OCI-LY1 (cell line): ENCODE measurements at regions not wholly inside any gene's neighbourhood (a gene's known extent, or its start where the extent isn't known, plus 50 kb on each side); places are given as distances from the start of the nearest gene placed in this dataset.
"Not testable (repeated sequence)": the region's sequence is repeated elsewhere in the genome, so short reads cannot be mapped to it uniquely, and the experiment has no call there.

Experiments
- H2AFZ ChIP-seq: fragments of 200-600 bp; sonication (generic), shearing (Covaris generic); 2 replicates; pipeline ENCODE4 v1.6.0; 2014; ENCODE audit warnings: antibody characterized with exemption, mild to moderate bottlenecking, low read length
- H3F3A ChIP-seq: fragments of 200-600 bp; sonication (generic), shearing (Covaris generic); 2 replicates; pipeline ENCODE4 v1.6.0; 2014; ENCODE audit warnings: mild to moderate bottlenecking, antibody characterized with exemption, low read length, moderate library complexity; ENCODE audit not compliant: insufficient read depth
- H3K27ac ChIP-seq: fragments of 200-600 bp; sonication (generic); 2 replicates; pipeline ENCODE4 v1.5.1; 2014; ENCODE audit warnings: low read length, mixed run types, mild to moderate bottlenecking, low read depth; ENCODE audit not compliant: poor library complexity, severe bottlenecking
- H3K27me3 ChIP-seq: fragments of 200-600 bp; sonication (generic); 2 replicates; pipeline ENCODE4 v1.6.0; 2014; ENCODE audit warnings: antibody characterized with exemption, mild to moderate bottlenecking, low read length, moderate library complexity; ENCODE audit not compliant: insufficient read depth
- H3K36me3 ChIP-seq: fragments of 200-600 bp; sonication (generic); 2 replicates; pipeline ENCODE4 v1.6.1; 2014; ENCODE audit warnings: mild to moderate bottlenecking, antibody characterized with exemption, low read length, moderate library complexity, mixed read lengths; ENCODE audit not compliant: insufficient read depth
- H3K4me1 ChIP-seq: fragments of 200-600 bp; sonication (generic); 2 replicates; pipeline ENCODE4 v1.5.1; 2014; ENCODE audit warnings: mild to moderate bottlenecking, low read length, moderate library complexity; ENCODE audit not compliant: insufficient read depth, severe bottlenecking
- H3K4me2 ChIP-seq: fragments of 200-600 bp; sonication (generic), shearing (Covaris generic); 2 replicates; pipeline ENCODE4 v1.6.1; 2014; ENCODE audit warnings: low read length
- H3K4me3 ChIP-seq: fragments of 200-600 bp; sonication (generic); 2 replicates; pipeline ENCODE4 v1.5.1; 2014; ENCODE audit warnings: low read length, low read depth, mild to moderate bottlenecking, mixed read lengths; ENCODE audit not compliant: poor library complexity, severe bottlenecking
- H3K79me2 ChIP-seq: fragments of 200-600 bp; shearing (Covaris generic); 2 replicates; pipeline ENCODE4 v1.6.1; 2016; ENCODE audit warnings: mixed run types, low read length, mixed read lengths; ENCODE audit not compliant: insufficient read depth
- H3K9ac ChIP-seq: fragments of 200-600 bp; sonication (generic), shearing (Covaris generic); 2 replicates; pipeline ENCODE4 v1.6.1; 2014; ENCODE audit warnings: mild to moderate bottlenecking, low read length, mixed read lengths
- H3K9me2 ChIP-seq: fragments of 200-600 bp; sonication (generic), shearing (Covaris generic); 2 replicates; pipeline ENCODE4 v1.6.1; 2014; ENCODE audit warnings: low read depth, mild to moderate bottlenecking, low read length, mixed read lengths
- H3K9me3 ChIP-seq: fragments of 200-600 bp; shearing (Covaris generic); 2 replicates; pipeline ENCODE4 v1.6.1; 2014; ENCODE audit warnings: low read length, mixed read lengths
- H4K20me1 ChIP-seq: fragments of 200-600 bp; sonication (generic), shearing (Covaris generic); 2 replicates; pipeline ENCODE4 v1.6.0; 2016; ENCODE audit warnings: mild to moderate bottlenecking, low read length; ENCODE audit not compliant: insufficient read depth
- EZH2 ChIP-seq: fragments of 200-600 bp; sonication (generic), shearing (Covaris generic); IDR thresholded peaks from 2 replicates; pipeline ENCODE4 v1.8.0; 2017; ENCODE audit warnings: borderline replicate concordance, mixed run types, mild to moderate bottlenecking, antibody characterized with exemption, low read length, moderate library complexity, mixed read lengths
- TF ChIP-seq, protein P1 (sequence below): fragments of 200-600 bp; sonication (generic), shearing (Covaris generic); IDR thresholded peaks from 2 replicates; pipeline ENCODE4 v1.5.1; 2017; ENCODE audit warnings: mild to moderate bottlenecking, antibody characterized with exemption, low read length, moderate library complexity, mixed read lengths

DNA sequence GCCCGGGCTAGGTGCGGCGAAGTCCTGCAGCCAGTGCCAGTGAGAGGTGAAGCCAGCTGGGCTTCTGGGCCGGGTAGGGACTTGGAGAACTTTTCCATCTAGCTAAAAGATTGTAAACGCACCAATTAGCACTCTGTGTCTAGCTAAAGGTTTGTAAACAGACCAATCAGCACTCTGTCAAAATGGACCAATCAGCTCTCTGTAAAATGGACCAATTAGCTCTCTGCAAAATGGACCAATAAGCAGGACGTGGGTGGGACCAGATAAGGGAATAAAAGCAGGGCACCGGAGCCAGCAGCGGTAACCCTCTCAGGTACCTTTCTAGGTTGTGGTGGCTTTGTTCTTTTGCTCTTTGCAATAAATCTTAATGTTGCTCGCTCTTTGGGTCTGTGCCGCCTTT lies 195.1 kb downstream of the ANKRD30BL start:
- not testable (repeated sequence) for H2AFZ ChIP-seq, H3K9me3 ChIP-seq, H3K4me1 ChIP-seq

DNA sequence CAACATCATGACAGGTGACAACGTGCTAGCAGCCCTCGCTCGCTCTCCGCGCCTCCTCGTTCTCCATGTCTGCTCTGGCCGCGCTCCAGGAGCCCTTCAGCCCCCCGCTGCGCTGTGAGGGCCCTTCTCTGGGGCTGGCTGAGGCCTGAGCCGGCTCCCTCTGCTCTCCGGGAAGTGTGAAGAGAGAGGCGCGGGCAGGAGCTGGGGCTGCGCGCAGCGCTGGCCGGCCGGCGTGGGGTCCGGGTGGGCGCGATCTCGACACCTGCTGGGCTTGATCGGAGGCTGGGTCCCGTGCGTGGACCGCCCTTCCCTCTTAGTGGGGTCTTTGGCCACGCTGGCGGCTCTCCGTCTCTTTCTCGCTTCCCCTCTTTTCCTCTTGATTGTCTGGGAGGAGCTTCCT lies 195.5 kb downstream of the ANKRD30BL start:
- Histone ChIP-seq H4K20me1 (no peaks in the 10 kb centered on the region), H3K27me3 (no peaks in the 10 kb centered on the region), H3K27ac (no peak overlapping the region), H3K4me3 (no peak overlapping the region), H2AFZ (no peak overlapping the region), H3K9me2 (no peaks in the 10 kb centered on the region), H3K9me3 (no peaks in the 10 kb centered on the region), H3K9ac (no peak overlapping the region), H3K4me1 (no peaks in the 10 kb centered on the region), H3K36me3 (no peaks in the 10 kb centered on the region), H3K4me2 (no peak overlapping the region), H3K79me2 (no peaks in the 10 kb centered on the region), H3F3A (no peaks in the 10 kb centered on the region)
- TF ChIP-seq EZH2: no peak
- TF ChIP-seq, protein P1, sequence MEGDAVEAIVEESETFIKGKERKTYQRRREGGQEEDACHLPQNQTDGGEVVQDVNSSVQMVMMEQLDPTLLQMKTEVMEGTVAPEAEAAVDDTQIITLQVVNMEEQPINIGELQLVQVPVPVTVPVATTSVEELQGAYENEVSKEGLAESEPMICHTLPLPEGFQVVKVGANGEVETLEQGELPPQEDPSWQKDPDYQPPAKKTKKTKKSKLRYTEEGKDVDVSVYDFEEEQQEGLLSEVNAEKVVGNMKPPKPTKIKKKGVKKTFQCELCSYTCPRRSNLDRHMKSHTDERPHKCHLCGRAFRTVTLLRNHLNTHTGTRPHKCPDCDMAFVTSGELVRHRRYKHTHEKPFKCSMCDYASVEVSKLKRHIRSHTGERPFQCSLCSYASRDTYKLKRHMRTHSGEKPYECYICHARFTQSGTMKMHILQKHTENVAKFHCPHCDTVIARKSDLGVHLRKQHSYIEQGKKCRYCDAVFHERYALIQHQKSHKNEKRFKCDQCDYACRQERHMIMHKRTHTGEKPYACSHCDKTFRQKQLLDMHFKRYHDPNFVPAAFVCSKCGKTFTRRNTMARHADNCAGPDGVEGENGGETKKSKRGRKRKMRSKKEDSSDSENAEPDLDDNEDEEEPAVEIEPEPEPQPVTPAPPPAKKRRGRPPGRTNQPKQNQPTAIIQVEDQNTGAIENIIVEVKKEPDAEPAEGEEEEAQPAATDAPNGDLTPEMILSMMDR: no peak

More for the DNA sequence above, 195.1 kb downstream of the ANKRD30BL start:
- not testable (repeated sequence) for H3K36me3 ChIP-seq, H3K4me2 ChIP-seq, H3F3A ChIP-seq, H3K4me3 ChIP-seq, H3K9ac ChIP-seq, H3K79me2 ChIP-seq, H3K9me2 ChIP-seq, H3K27me3 ChIP-seq, H4K20me1 ChIP-seq, H3K27ac ChIP-seq

- not testable (repeated sequence) for H3K36me3 ChIP-seq, H3K9me2 ChIP-seq, H3K4me2 ChIP-seq, H4K20me1 ChIP-seq, H2AFZ ChIP-seq, H3K27me3 ChIP-seq, H3K4me3 ChIP-seq, H3K4me1 ChIP-seq, H3K9ac ChIP-seq, H3K9me3 ChIP-seq, H3K79me2 ChIP-seq, H3F3A ChIP-seq, H3K27ac ChIP-seq
Observed at GRCh38 chr2:131958019-131958609, 203.6 kb downstream of the ANKRD30BL start.

GRCh38 chr2:131948641-131949040 lies 213.1 kb downstream of the ANKRD30BL start:
- H3K79me2 ChIP-seq, H3K9ac ChIP-seq, H3K4me1 ChIP-seq, H3K4me3 ChIP-seq, H3K36me3 ChIP-seq, H3F3A ChIP-seq, H2AFZ ChIP-seq, H3K27ac ChIP-seq, H3K9me3 ChIP-seq, H3K9me2 ChIP-seq, H4K20me1 ChIP-seq, H3K4me2 ChIP-seq, H3K27me3 ChIP-seq: not testable (repeated sequence)

DNA sequence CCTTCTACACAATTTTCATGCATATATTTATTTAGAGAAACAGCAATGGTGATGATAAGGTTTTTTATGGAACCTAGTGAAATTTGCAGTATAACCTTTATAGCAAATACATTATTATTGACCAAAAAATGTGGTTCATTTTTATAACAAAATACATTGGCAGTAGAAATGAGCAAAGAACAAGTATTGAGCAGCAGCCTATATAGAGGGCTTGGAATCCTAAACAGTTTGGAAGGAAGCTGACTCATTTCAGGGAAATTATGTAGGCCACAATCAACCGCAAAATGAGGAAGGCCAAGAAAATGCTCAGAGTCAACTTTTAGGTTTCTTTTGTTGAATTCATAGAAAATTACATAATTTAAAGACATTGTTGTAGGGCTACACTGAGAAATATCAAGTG lies 238.5 kb downstream of the ANKRD30BL start:
- not testable (repeated sequence) for H3K9me3 ChIP-seq, H3K27ac ChIP-seq, H3F3A ChIP-seq, H3K4me3 ChIP-seq, H4K20me1 ChIP-seq, H3K36me3 ChIP-seq, H2AFZ ChIP-seq, H3K27me3 ChIP-seq, H3K79me2 ChIP-seq, H3K4me1 ChIP-seq, H3K4me2 ChIP-seq, H3K9ac ChIP-seq, H3K9me2 ChIP-seq

- not testable (repeated sequence) for H3K27me3 ChIP-seq, H3K79me2 ChIP-seq, H3K9me3 ChIP-seq, H3F3A ChIP-seq, H3K4me1 ChIP-seq, H3K36me3 ChIP-seq, H3K9me2 ChIP-seq, H3K9ac ChIP-seq, H2AFZ ChIP-seq, H4K20me1 ChIP-seq, H3K27ac ChIP-seq, H3K4me2 ChIP-seq, H3K4me3 ChIP-seq
Observed at GRCh38 chr2:131922854-131923253, 238.9 kb downstream of the ANKRD30BL start.
